Central memory CD8-positive, alpha-beta T cell (primary cell): ENCODE measurements at regions not wholly inside any gene's neighbourhood (a gene's known extent, or its start where the extent isn't known, plus 50 kb on each side); places are given as distances from the start of the nearest gene placed in this dataset.
"Not testable (repeated sequence)": the region's sequence is repeated elsewhere in the genome, so short reads cannot be mapped to it uniquely, and the experiment has no call there.

ENCODE experiments used
- ATAC-seq: fragments of 150-1000 bp; cut with Tn5 transposase; replicated peaks from 2 replicates; pipeline ENCODE4 v1.10.0; 2022; ENCODE audit warnings: mild to moderate bottlenecking, moderate FRiP score, moderate number of reproducible peaks; ENCODE audit not compliant: poor library complexity, severe bottlenecking; ENCODE audit errors: extremely low read depth
- DNase-seq, 2 donors: peaks; one replicate each; pipeline ENCODE4 v3.0.0; 2021; ENCODE audit warnings: low spot score in 2 of 2
- H3K27ac Mint-ChIP-seq: one replicate; pipeline ENCODE4 v1.8.0; 2022; ENCODE audit warnings: low read depth, mild to moderate bottlenecking, moderate library complexity, mixed read lengths
- H3K27me3 Mint-ChIP-seq: one replicate; pipeline ENCODE4 v1.8.0; 2022; ENCODE audit warnings: mixed read lengths
- H3K36me3 Mint-ChIP-seq: one replicate; pipeline ENCODE4 v1.8.0; 2022; ENCODE audit warnings: mild to moderate bottlenecking, moderate library complexity, mixed read lengths; ENCODE audit not compliant: insufficient read depth
- H3K4me1 Mint-ChIP-seq: one replicate; pipeline ENCODE4 v1.8.0; 2022; ENCODE audit warnings: mixed read lengths
- H3K4me3 Mint-ChIP-seq: one replicate; pipeline ENCODE4 v1.8.0; 2022; ENCODE audit warnings: mild to moderate bottlenecking, moderate library complexity, mixed read lengths
- H3K9me3 Mint-ChIP-seq: one replicate; pipeline ENCODE4 v1.8.0; 2022; ENCODE audit warnings: mixed read lengths

- no peaks in the 10 kb centered on the region for H3K27me3 Mint-ChIP-seq
- no peaks in the 10 kb centered on the region for H3K4me1 Mint-ChIP-seq
- H3K27ac Mint-ChIP-seq: no peak overlapping the region
- DNase-seq: no peak
- H3K36me3 Mint-ChIP-seq: no peaks in the 10 kb centered on the region
- no peak for ATAC-seq
- H3K9me3 Mint-ChIP-seq: peaks cover 29% of the 10 kb centered on the region
- H3K4me3 Mint-ChIP-seq: no peak overlapping the region
Observed at GRCh38 chr3:84265768-84266167, 693.0 kb upstream of the CADM2 start.

- Mint-ChIP-seq H3K27me3 (no peaks in the 10 kb centered on the region), H3K4me1 (no peaks in the 10 kb centered on the region), H3K4me3 (no peak overlapping the region), H3K9me3 (peaks cover 7% of the 10 kb centered on the region), H3K36me3 (no peaks in the 10 kb centered on the region), H3K27ac (no peak overlapping the region)
- DNase-seq (no peak), ATAC-seq (no peak)
Observed at GRCh38 chr3:84275532-84275931, 683.3 kb upstream of the CADM2 start.

- H3K4me3 Mint-ChIP-seq: no peak overlapping the region
- ATAC-seq (no peak), DNase-seq (no peak)
- no peaks in the 10 kb centered on the region for H3K27me3 Mint-ChIP-seq
- no peaks in the 10 kb centered on the region for H3K4me1 Mint-ChIP-seq
- no peak overlapping the region for H3K27ac Mint-ChIP-seq
- no peaks in the 10 kb centered on the region for H3K36me3 Mint-ChIP-seq
- peaks cover 10% of the 10 kb centered on the region for H3K9me3 Mint-ChIP-seq
Observed at GRCh38 chr3:84277562-84278224, 681.1 kb upstream of the CADM2 start.

GRCh38 chr3:84292128-84292527 is 666.7 kb upstream of the CADM2 start:
- H3K27me3 Mint-ChIP-seq: no peaks in the 10 kb centered on the region
- DNase-seq (no peak), ATAC-seq (no peak)
- no peaks in the 10 kb centered on the region for H3K36me3 Mint-ChIP-seq
- H3K4me1 Mint-ChIP-seq: no peaks in the 10 kb centered on the region
- H3K9me3 Mint-ChIP-seq: peaks cover 5% of the 10 kb centered on the region
- no peak overlapping the region for H3K4me3 Mint-ChIP-seq
- no peak overlapping the region for H3K27ac Mint-ChIP-seq

GRCh38 chr3:84299329-84299728 is 659.5 kb upstream of the CADM2 start:
- Mint-ChIP-seq H3K36me3 (no peaks in the 10 kb centered on the region), H3K4me1 (no peaks in the 10 kb centered on the region), H3K27me3 (no peaks in the 10 kb centered on the region), H3K9me3 (peaks cover 8% of the 10 kb centered on the region), H3K4me3 (no peak overlapping the region), H3K27ac (no peak overlapping the region)
- ATAC-seq (no peak), DNase-seq (no peak)

GRCh38 chr3:84304214-84304613 is 654.6 kb upstream of the CADM2 start:
- Mint-ChIP-seq H3K4me1 (no peaks in the 10 kb centered on the region), H3K36me3 (peaks cover 1% of the 10 kb centered on the region), H3K27me3 (no peaks in the 10 kb centered on the region), H3K4me3 (no peak overlapping the region), H3K9me3 (peaks cover 5% of the 10 kb centered on the region), H3K27ac (no peak overlapping the region)
- DNase-seq: no peak
- ATAC-seq: no peak

- ATAC-seq (no peak), DNase-seq (no peak)
- Mint-ChIP-seq H3K27ac (no peak overlapping the region), H3K9me3 (peaks cover 5% of the 10 kb centered on the region), H3K27me3 (no peaks in the 10 kb centered on the region), H3K36me3 (peaks cover 1% of the 10 kb centered on the region), H3K4me1 (no peaks in the 10 kb centered on the region), H3K4me3 (no peak overlapping the region)
Observed at GRCh38 chr3:84307339-84307738, 651.5 kb upstream of the CADM2 start.

GRCh38 chr3:84308379-84308778 is 650.4 kb upstream of the CADM2 start:
- H3K36me3 Mint-ChIP-seq: peaks cover 1% of the 10 kb centered on the region
- no peak overlapping the region for H3K4me3 Mint-ChIP-seq
- ATAC-seq (no peak), DNase-seq (no peak)
- no peaks in the 10 kb centered on the region for H3K27me3 Mint-ChIP-seq
- no peaks in the 10 kb centered on the region for H3K4me1 Mint-ChIP-seq
- H3K27ac Mint-ChIP-seq: no peak overlapping the region
- H3K9me3 Mint-ChIP-seq: peaks cover 1% of the 10 kb centered on the region

- H3K4me1 Mint-ChIP-seq: no peaks in the 10 kb centered on the region
- H3K27ac Mint-ChIP-seq: no peak overlapping the region
- no peaks in the 10 kb centered on the region for H3K36me3 Mint-ChIP-seq
- no peaks in the 10 kb centered on the region for H3K27me3 Mint-ChIP-seq
- H3K4me3 Mint-ChIP-seq: no peak overlapping the region
- DNase-seq (no peak), ATAC-seq (no peak)
- H3K9me3 Mint-ChIP-seq: peaks cover 25% of the 10 kb centered on the region
Observed at GRCh38 chr3:84318273-84318809, 640.4 kb upstream of the CADM2 start.

GRCh38 chr3:84365563-84366278 is 593.1 kb upstream of the CADM2 start:
- not testable (repeated sequence) for H3K27ac Mint-ChIP-seq, H3K4me1 Mint-ChIP-seq, DNase-seq, ATAC-seq, H3K4me3 Mint-ChIP-seq, H3K27me3 Mint-ChIP-seq, H3K36me3 Mint-ChIP-seq
- peaks cover 25% of the 10 kb centered on the region for H3K9me3 Mint-ChIP-seq
